ENCODE measurements at regions not wholly inside any gene's neighbourhood (a gene's known extent, or its start where the extent isn't known, plus 50 kb on each side); places are given as distances from the start of the nearest gene placed in this dataset.

DNA sequence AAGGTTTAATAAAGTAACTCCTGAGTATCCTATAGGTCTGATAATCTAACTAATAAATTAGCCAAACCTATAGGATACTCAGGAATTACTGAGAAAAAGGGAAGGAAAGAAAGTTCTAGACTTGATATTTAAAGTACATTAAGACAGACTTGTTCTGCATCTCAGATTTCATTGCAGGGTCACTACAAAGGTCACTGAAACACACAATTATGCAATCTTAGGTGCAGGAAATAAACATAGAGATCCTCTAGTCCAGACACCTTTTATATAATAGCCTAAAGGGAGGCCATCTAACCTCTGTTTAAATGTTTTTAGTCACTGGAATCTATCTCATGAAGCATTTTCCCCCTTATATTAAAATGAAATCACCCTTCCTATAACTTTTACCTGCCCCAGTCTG lies 1215.7 kb downstream of the MAT2B start:
- no peaks in the 10 kb centered on the region for H3K9me3 ChIP-seq (ENCODE audit: control extremely low read depth in 1 of 3, control insufficient read depth in 2 of 3, insufficient read depth in 1 of 3, low read length in 2 of 3)
- no peak overlapping the region for H3K27ac ChIP-seq (ENCODE audit: low read length in 2 of 2)
- TF ChIP-seq EZH2 (IDR thresholded peaks at IDR 0.05; ENCODE audit: borderline replicate concordance, insufficient read depth, low read depth, low read length, poor library complexity, severe bottlenecking) (no peak), CTCF (IDR thresholded peaks at IDR 0.05) (no peak)
- no peaks in the 10 kb centered on the region for H3K9me3 Mint-ChIP-seq (ENCODE audit: insufficient read depth)
- H2AFZ ChIP-seq (ENCODE audit: insufficient read depth, low read depth, low read length, poor library complexity, severe bottlenecking): no peak overlapping the region
- no peaks in the 10 kb centered on the region for H3K4me1 Mint-ChIP-seq
- no peak for ATAC-seq (ENCODE audit: low read depth)
- no peak overlapping the region for H3K4me3 Mint-ChIP-seq
- H3K4me2 ChIP-seq (replicated peaks; ENCODE audit: low read depth, low read length, poor library complexity, severe bottlenecking): no peak overlapping the region
- intact Hi-C loops (cut with micrococcal nuclease): no loop called here
- no peak overlapping the region for H3K4me3 ChIP-seq (ENCODE audit: control extremely low read depth in 1 of 5, extremely low read depth in 1 of 5, insufficient read depth in 1 of 5, low read depth in 2 of 5, low read length in 4 of 5)
- no peaks in the 10 kb centered on the region for H3K36me3 ChIP-seq (replicated peaks in 1 of 2; ENCODE audit: control extremely low read depth in 1 of 2, control insufficient read depth in 1 of 2, extremely low read depth in 1 of 2, insufficient read depth in 2 of 2, low read length in 1 of 2)
- POLR2A ChIA-PET: no interaction called here
- no peaks in the 10 kb centered on the region for H3K79me2 ChIP-seq (ENCODE audit: control insufficient read depth, insufficient read depth, low read length)
- no peaks in the 10 kb centered on the region for H3K27me3 ChIP-seq (replicated peaks in 1 of 4; ENCODE audit: control extremely low read depth in 1 of 4, control insufficient read depth in 3 of 4, insufficient read depth in 4 of 4, low read length in 3 of 4)
- H4K20me1 ChIP-seq (ENCODE audit: control insufficient read depth, insufficient read depth, low read length, poor library complexity, severe bottlenecking): no peaks in the 10 kb centered on the region
- H3K27me3 Mint-ChIP-seq: no peaks in the 10 kb centered on the region
- H3K9ac ChIP-seq (ENCODE audit: low read length): no peak overlapping the region
- CTCF ChIA-PET: no interaction called here
- H3K27ac Mint-ChIP-seq: no peak overlapping the region
- no peak for DNase-seq
- H3K4me1 ChIP-seq (ENCODE audit: control insufficient read depth in 2 of 2, insufficient read depth in 2 of 2, low read length in 2 of 2): no peaks in the 10 kb centered on the region

- intact Hi-C loops (cut with micrococcal nuclease): no loop called here
- Histone ChIP-seq H3K4me3 (ENCODE audit: control extremely low read depth in 1 of 5, extremely low read depth in 1 of 5, insufficient read depth in 1 of 5, low read depth in 2 of 5, low read length in 4 of 5) (no peak overlapping the region), H3K36me3 (replicated peaks in 1 of 2; ENCODE audit: control extremely low read depth in 1 of 2, control insufficient read depth in 1 of 2, extremely low read depth in 1 of 2, insufficient read depth in 2 of 2, low read length in 1 of 2) (no peaks in the 10 kb centered on the region), H3K27ac (ENCODE audit: low read length in 2 of 2) (no peak overlapping the region), H3K4me2 (replicated peaks; ENCODE audit: low read depth, low read length, poor library complexity, severe bottlenecking) (no peak overlapping the region), H3K79me2 (ENCODE audit: control insufficient read depth, insufficient read depth, low read length) (no peaks in the 10 kb centered on the region), H4K20me1 (ENCODE audit: control insufficient read depth, insufficient read depth, low read length, poor library complexity, severe bottlenecking) (no peaks in the 10 kb centered on the region), H3K9me3 (ENCODE audit: control extremely low read depth in 1 of 3, control insufficient read depth in 2 of 3, insufficient read depth in 1 of 3, low read length in 2 of 3) (no peaks in the 10 kb centered on the region), H3K4me1 (ENCODE audit: control insufficient read depth in 2 of 2, insufficient read depth in 2 of 2, low read length in 2 of 2) (no peaks in the 10 kb centered on the region), H2AFZ (ENCODE audit: insufficient read depth, low read depth, low read length, poor library complexity, severe bottlenecking) (no peak overlapping the region), H3K9ac (ENCODE audit: low read length) (no peak overlapping the region), H3K27me3 (replicated peaks in 1 of 4; ENCODE audit: control extremely low read depth in 1 of 4, control insufficient read depth in 3 of 4, insufficient read depth in 4 of 4, low read length in 3 of 4) (no peaks in the 10 kb centered on the region)
- ATAC-seq (ENCODE audit: low read depth): no peak
- no peak for DNase-seq
- no peak overlapping the region for H3K27ac Mint-ChIP-seq
- WGBS (ENCODE audit: insufficient coverage): no CpG with 5 or more reads among the region's 1 CpG
- ChIA-PET POLR2A (no interaction called here), CTCF (no interaction called here)
- no peak overlapping the region for H3K4me3 Mint-ChIP-seq
- H3K27me3 Mint-ChIP-seq: no peaks in the 10 kb centered on the region
- no peaks in the 10 kb centered on the region for H3K9me3 Mint-ChIP-seq (ENCODE audit: insufficient read depth)
- H3K4me1 Mint-ChIP-seq: no peaks in the 10 kb centered on the region
- TF ChIP-seq CTCF (IDR thresholded peaks at IDR 0.05) (no peak), EZH2 (IDR thresholded peaks at IDR 0.05; ENCODE audit: borderline replicate concordance, insufficient read depth, low read depth, low read length, poor library complexity, severe bottlenecking) (no peak)
Measured at GRCh38 chr5:164721656-164722055, 1216.2 kb downstream of the MAT2B start.
